A549 (cell line): ENCODE measurements at regions not wholly inside any gene's neighbourhood (a gene's known extent, or its start where the extent isn't known, plus 50 kb on each side); places are given as distances from the start of the nearest gene placed in this dataset.

Experiments used
- ATAC-seq, 2 experiments: fragments of 200-7000 bp in 1 of 2; fragments of >200 bp in 1 of 2; cut with Nextera tagmentation in 1 of 2; cut with Tn5 transposase in 1 of 2; 3 replicates each; pipeline versions ENCODE4 v1.8.0 to v1.9.1; 2018 to 2020; ENCODE audit warnings: mild to moderate bottlenecking in 1 of 2, moderate library complexity in 1 of 2
- CTCF ChIA-PET: fragments of 300-600 bp; sonication (Branson Sonifier 250); formaldehyde crosslinking; extraction: SDS; loops from one replicate; lab custom pipeline; 2021; ENCODE audit warnings: antibody characterized with exemption, inconsistent platforms; lab: Yijun Ruan, JAX
- POLR2A ChIA-PET: fragments of 350-600 bp; formaldehyde crosslinking; extraction: SDS; loops from one replicate; lab custom pipeline; 2021; ENCODE audit warnings: antibody characterized with exemption, inconsistent platforms; lab: Yijun Ruan, JAX
- DNase-seq, 2 experiments: peaks; one replicate each; pipeline versions ENCODE4 v3.0.0 to v3.0.0-alpha.2; 2011 to 2016; ENCODE audit warnings: low read depth in 1 of 2, low spot score in 1 of 2
- FAIRE-seq: peaks from 2 replicates; lab custom pipeline; 2011; peaks lifted over from hg19 to GRCh38; lab: Jason Lieb, UNC
- H3K27ac ChIP-seq, 2 experiments: fragments of >200 bp; sonication (Bioruptor Twin); formaldehyde crosslinking; 3 replicates each; pipeline ENCODE4 v1.5.1; 2016 to 2017
- H3K4me1 ChIP-seq: fragments of >200 bp; sonication (Bioruptor Twin); formaldehyde crosslinking; 3 replicates; pipeline ENCODE4 v1.6.1; 2016
- H3K4me2 ChIP-seq: fragments of >200 bp; sonication (Bioruptor Twin); formaldehyde crosslinking; 3 replicates; pipeline ENCODE4 v1.6.1; 2016
- H3K4me3 ChIP-seq: fragments of >200 bp; sonication (Bioruptor Twin); formaldehyde crosslinking; 3 replicates; pipeline ENCODE4 v1.5.1; 2016
- H3K9me3 ChIP-seq: fragments of >200 bp; sonication (Bioruptor Twin); formaldehyde crosslinking; 3 replicates; pipeline ENCODE4 v1.6.1; 2016
- BHLHE40 ChIP-seq: IDR thresholded peaks from 2 replicates; pipeline ENCODE4 v1.6.1; 2012; ENCODE audit warnings: low read depth, low read length, inconsistent platforms
- CBX2 ChIP-seq: fragments of 200-600 bp; sonication (generic); IDR thresholded peaks from 2 replicates; pipeline ENCODE4 v1.6.1; 2016; ENCODE audit warnings: low read depth, mild to moderate bottlenecking, borderline replicate concordance
- CBX8 ChIP-seq: fragments of 200-600 bp; sonication (generic); IDR thresholded peaks from 2 replicates; pipeline ENCODE4 v1.6.1; 2016
- CTCF ChIP-seq: fragments of >200 bp; sonication (Bioruptor Twin); formaldehyde crosslinking; IDR thresholded peaks from 3 replicates; pipeline ENCODE4 v1.5.1; 2016
- EHMT2 ChIP-seq: fragments of 200-600 bp; sonication (generic); IDR thresholded peaks from 2 replicates; pipeline ENCODE4 v1.6.1; 2016; ENCODE audit warnings: antibody characterized with exemption, low read depth, mild to moderate bottlenecking, moderate library complexity
- FOSB ChIP-seq: fragments of 250-450 bp; sonication (Bioruptor Pico); IDR thresholded peaks from 2 replicates; pipeline ENCODE4 v1.5.0; 2020; ENCODE audit warnings: mild to moderate bottlenecking, moderate library complexity
- FOXS1 ChIP-seq: fragments of 250-450 bp; sonication (Bioruptor Pico); IDR thresholded peaks from 2 replicates; pipeline ENCODE4 v1.5.0; 2020; ENCODE audit warnings: mild to moderate bottlenecking, moderate library complexity
- HEYL ChIP-seq: fragments of 250-450 bp; sonication (Bioruptor Pico); IDR thresholded peaks from 2 replicates; pipeline ENCODE4 v1.8.0; 2021; ENCODE audit warnings: mild to moderate bottlenecking, moderate library complexity
- JUN ChIP-seq, 2 experiments: fragments of >200 bp; sonication (Bioruptor Twin); formaldehyde crosslinking; IDR thresholded peaks; 2 replicates in 1 of 2; 3 replicates in 1 of 2; pipeline ENCODE4 v1.6.1; 2016 to 2017
- KDM1A ChIP-seq: fragments of 200-600 bp; sonication (generic); IDR thresholded peaks from 2 replicates; pipeline ENCODE4 v1.6.1; 2016; ENCODE audit warnings: low read depth, mild to moderate bottlenecking
- MYC ChIP-seq: IDR thresholded peaks from 2 replicates; pipeline ENCODE4 v1.6.1; 2012; ENCODE audit warnings: mild to moderate bottlenecking, inconsistent platforms, low read length, improper control_type of control experiment, borderline replicate concordance
- NFE2L2 ChIP-seq: fragments of 150-350 bp; conservative IDR thresholded peaks from 2 replicates; pipeline ENCODE4 v1.6.1; 2014; ENCODE audit warnings: low read length
- POLR2AphosphoS2 ChIP-seq: conservative IDR thresholded peaks from 2 replicates; pipeline ENCODE4 v1.6.1; 2012; ENCODE audit warnings: low read length, improper control_type of control experiment, inconsistent platforms
- RAD21 ChIP-seq, 2 experiments: fragments of >200 bp in 1 of 2; sonication (Bioruptor Twin) in 1 of 2; formaldehyde crosslinking in 1 of 2; IDR thresholded peaks in 1 of 2; conservative IDR thresholded peaks in 1 of 2; 2 replicates in 1 of 2; 3 replicates in 1 of 2; pipeline ENCODE4 v1.6.1; 2012 to 2018; ENCODE audit warnings: inconsistent platforms in 1 of 2
- SREBF2 ChIP-seq: fragments of 450-650 bp; IDR thresholded peaks from 2 replicates; pipeline ENCODE4 v1.6.1; 2014; ENCODE audit warnings: mild to moderate bottlenecking, moderate library complexity
- WGBS: methylation state at CpG from one replicate; pipeline ENCODE4 v1.1.6; 2017; ENCODE audit errors: missing lambda C conversion rate; 5-methylcytosine and 5-hydroxymethylcytosine counted together
- TF ChIP-seq, protein P1 (sequence below): fragments of >200 bp; sonication (Bioruptor Twin); formaldehyde crosslinking; IDR thresholded peaks from 3 replicates; pipeline ENCODE4 v1.6.1; 2016
- TF ChIP-seq, protein P2 (sequence below): fragments of 150-350 bp; IDR thresholded peaks from 2 replicates; pipeline ENCODE4 v1.6.1; 2014; ENCODE audit warnings: low read depth, mild to moderate bottlenecking, low read length

DNA sequence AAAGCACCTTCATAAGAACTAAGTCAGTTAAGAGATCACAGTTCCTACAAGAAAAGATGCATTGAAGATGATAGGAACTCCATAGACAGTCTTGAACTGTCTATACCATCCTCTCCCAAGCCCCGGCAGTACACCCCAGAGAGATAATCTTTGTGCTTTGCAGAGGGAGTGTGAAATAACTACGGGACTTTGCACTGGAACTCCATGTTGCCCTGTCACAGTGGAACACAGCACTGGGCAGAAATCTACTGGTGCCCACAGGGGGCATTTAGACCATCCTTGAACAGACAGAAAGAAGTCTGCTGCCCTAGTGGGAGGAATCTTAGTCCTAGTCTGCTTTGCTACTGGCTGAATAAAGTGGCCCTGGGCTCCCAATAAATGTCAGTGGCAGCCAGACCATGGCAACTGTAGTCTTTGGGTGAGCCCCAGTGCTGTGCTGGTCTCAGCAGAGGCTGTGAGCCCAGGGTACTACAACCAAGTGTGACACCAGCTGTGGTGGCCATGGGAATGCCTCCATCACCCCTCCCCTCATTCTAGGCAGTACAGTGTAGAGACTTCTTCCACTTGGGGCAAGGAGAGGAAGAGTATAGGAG lies 107.7 kb upstream of the TMEM168 start:
- H3K4me3 ChIP-seq = no peak overlapping the region
- 0 out of 3 replicates have a peak, but pooled peaks cover 2% of the 10 kb centered on the region for H3K4me1 ChIP-seq
- FAIRE-seq = no peak
- ChIA-PET CTCF (interaction anchor here (0.6 to 1.9 kb wide), 3 partner anchors 10 to 342 kb away, joined by 3 to 9 read pairs (median 8); no protein-coding TSS in a partner anchor), POLR2A (no interaction called here)
- H3K4me2 ChIP-seq = no peak overlapping the region
- no peak for TF ChIP-seq HEYL
- TF ChIP-seq CTCF = no peak
- no peak for TF ChIP-seq EHMT2
- TF ChIP-seq, protein P1, sequence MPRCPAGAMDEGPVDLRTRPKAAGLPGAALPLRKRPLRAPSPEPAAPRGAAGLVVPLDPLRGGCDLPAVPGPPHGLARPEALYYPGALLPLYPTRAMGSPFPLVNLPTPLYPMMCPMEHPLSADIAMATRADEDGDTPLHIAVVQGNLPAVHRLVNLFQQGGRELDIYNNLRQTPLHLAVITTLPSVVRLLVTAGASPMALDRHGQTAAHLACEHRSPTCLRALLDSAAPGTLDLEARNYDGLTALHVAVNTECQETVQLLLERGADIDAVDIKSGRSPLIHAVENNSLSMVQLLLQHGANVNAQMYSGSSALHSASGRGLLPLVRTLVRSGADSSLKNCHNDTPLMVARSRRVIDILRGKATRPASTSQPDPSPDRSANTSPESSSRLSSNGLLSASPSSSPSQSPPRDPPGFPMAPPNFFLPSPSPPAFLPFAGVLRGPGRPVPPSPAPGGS = no peak
- no peak overlapping the region for H3K27ac ChIP-seq
- no peak for DNase-seq
- 56% methylated on average over 2 of the region's 2 CpGs for WGBS
- ATAC-seq = peak; percentile 56; a peak in 4 of 6 replicates
- no peaks in the 10 kb centered on the region for H3K9me3 ChIP-seq

- 93% methylated on average over 10 of the region's 10 CpGs for WGBS
- H3K4me2 ChIP-seq = no peak overlapping the region
- TF ChIP-seq NFE2L2 (no peak), RAD21 (conservative IDR thresholded peaks at IDR 0.05 in 1 of 2, IDR thresholded peaks at IDR 0.05 in 1 of 2) (no peak), BHLHE40 (no peak), CTCF (no peak), FOSB (CRISPR knock-in tag) (no peak), POLR2AphosphoS2 (no peak), KDM1A (no peak), FOXS1 (CRISPR knock-in tag) (no peak), CBX2 (no peak), JUN (IDR thresholded peaks at IDR 0.05) (no peak), MYC (no peak), SREBF2 (no peak), CBX8 (no peak)
- TF ChIP-seq, protein P1 = no peak
- TF ChIP-seq, protein P2, sequence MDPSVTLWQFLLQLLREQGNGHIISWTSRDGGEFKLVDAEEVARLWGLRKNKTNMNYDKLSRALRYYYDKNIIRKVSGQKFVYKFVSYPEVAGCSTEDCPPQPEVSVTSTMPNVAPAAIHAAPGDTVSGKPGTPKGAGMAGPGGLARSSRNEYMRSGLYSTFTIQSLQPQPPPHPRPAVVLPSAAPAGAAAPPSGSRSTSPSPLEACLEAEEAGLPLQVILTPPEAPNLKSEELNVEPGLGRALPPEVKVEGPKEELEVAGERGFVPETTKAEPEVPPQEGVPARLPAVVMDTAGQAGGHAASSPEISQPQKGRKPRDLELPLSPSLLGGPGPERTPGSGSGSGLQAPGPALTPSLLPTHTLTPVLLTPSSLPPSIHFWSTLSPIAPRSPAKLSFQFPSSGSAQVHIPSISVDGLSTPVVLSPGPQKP = no peak
- POLR2A ChIA-PET = no interaction called here
- H3K27ac ChIP-seq = no peak overlapping the region
- H3K9me3 ChIP-seq = no peaks in the 10 kb centered on the region
- H3K4me1 ChIP-seq = peaks cover 2% of the 10 kb centered on the region; the same call in 1 of the 3 replicates
- no peak for FAIRE-seq
- CTCF ChIA-PET = no interaction called here
- H3K4me3 ChIP-seq = no peak overlapping the region
- ATAC-seq = no peak
- DNase-seq = no peak
These were observed 105.9 kb upstream of the TMEM168 start for GRCh38 chr7:112896026-112896601.
